GM19467 (cell line): ENCODE measurements at regions not wholly inside any gene's neighbourhood (a gene's known extent, or its start where the extent isn't known, plus 50 kb on each side); places are given as distances from the start of the nearest gene placed in this dataset.
"Not testable (repeated sequence)": the region's sequence is repeated elsewhere in the genome, so short reads cannot be mapped to it uniquely, and the experiment has no call there.

ENCODE experiments used
- ATAC-seq: cut with Tn5 transposase; IDR thresholded peaks from one replicate; pipeline ENCODE4 v1.9.1; 2021; ENCODE audit warnings: mild to moderate bottlenecking, moderate library complexity; ENCODE audit not compliant: unreplicated experiment

GRCh38 chr2:155600296-155600695, 732.2 kb downstream of the NR4A2 start:
- no peak for ATAC-seq

GRCh38 chr2:155599834-155600233, 732.7 kb downstream of the NR4A2 start:
- ATAC-seq = no peak

- no peak for ATAC-seq
Measured at GRCh38 chr2:155583674-155584195, 748.8 kb downstream of the NR4A2 start.

- ATAC-seq = no peak
Measured at GRCh38 chr2:155574941-155575340, 757.6 kb downstream of the NR4A2 start.

GRCh38 chr2:155547571-155547970, 785.0 kb downstream of the NR4A2 start:
- no peak for ATAC-seq

GRCh38 chr2:155546721-155547555, 785.6 kb downstream of the NR4A2 start:
- ATAC-seq = no peak

- not testable (repeated sequence) for ATAC-seq
Measured at GRCh38 chr2:155539028-155539427, 793.5 kb downstream of the NR4A2 start.

GRCh38 chr2:155528034-155528433, 804.5 kb downstream of the NR4A2 start:
- no peak for ATAC-seq

- no peak for ATAC-seq
Measured at GRCh38 chr2:155525199-155525598, 807.3 kb downstream of the NR4A2 start.

GRCh38 chr2:155519529-155520130, 812.9 kb downstream of the NR4A2 start:
- ATAC-seq = no peak

GRCh38 chr2:155518094-155518493, 814.4 kb downstream of the NR4A2 start:
- ATAC-seq = no peak

GRCh38 chr2:155517362-155517761, 815.2 kb downstream of the NR4A2 start:
- ATAC-seq = no peak

- ATAC-seq = no peak
Measured at GRCh38 chr2:155513248-155513647, 814.8 kb downstream of the KCNJ3 start.

- ATAC-seq = no peak
Measured at GRCh38 chr2:155502766-155503165, 804.3 kb downstream of the KCNJ3 start.

- no peak for ATAC-seq
Measured at GRCh38 chr2:155498106-155498505, 799.6 kb downstream of the KCNJ3 start.

- ATAC-seq = no peak
Measured at GRCh38 chr2:155494744-155495143, 796.2 kb downstream of the KCNJ3 start.

GRCh38 chr2:155485141-155485842, 786.8 kb downstream of the KCNJ3 start:
- ATAC-seq = no peak

- ATAC-seq = no peak
Measured at GRCh38 chr2:155481141-155481540, 782.6 kb downstream of the KCNJ3 start.

- ATAC-seq = not testable (repeated sequence)
Measured at GRCh38 chr2:155472018-155472417, 773.5 kb downstream of the KCNJ3 start.

- no peak for ATAC-seq
Measured at GRCh38 chr2:155456222-155456621, 757.7 kb downstream of the KCNJ3 start.

GRCh38 chr2:155442755-155443372, 744.4 kb downstream of the KCNJ3 start:
- no peak for ATAC-seq
